ENCODE measurements at regions not wholly inside any gene's neighbourhood (a gene's known extent, or its start where the extent isn't known, plus 50 kb on each side); places are given as distances from the start of the nearest gene placed in this dataset.
A peak's percentile ranks its signal among the peaks of the same experiment; 100 is the strongest.

DNA sequence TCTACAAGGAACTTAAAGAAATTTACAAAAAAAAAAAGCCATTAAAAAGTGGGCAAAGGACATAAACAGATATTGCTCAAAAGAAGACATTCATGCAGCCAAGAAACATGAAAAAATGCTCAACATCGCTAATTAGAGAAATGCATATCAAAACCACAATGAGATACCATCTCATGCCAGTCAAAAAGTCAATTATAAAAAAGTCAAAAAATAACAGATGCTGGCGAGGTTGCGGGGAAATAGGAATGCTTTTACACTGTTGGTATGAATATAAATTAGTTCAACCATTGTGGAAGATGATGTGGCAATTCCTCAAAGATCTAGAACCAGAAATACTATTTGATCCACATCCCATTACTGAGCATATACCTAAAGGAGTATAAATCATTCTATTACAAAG lies 411.9 kb upstream of the MARCKS start:
- Mint-ChIP-seq H3K27ac (ENCODE audit: unreplicated experiment) (no peak overlapping the region), H3K27me3 (ENCODE audit: unreplicated experiment) (no peaks in the 10 kb centered on the region), H3K4me1 (ENCODE audit: unreplicated experiment) (peaks cover 39% of the 10 kb centered on the region), H3K36me3 (ENCODE audit: unreplicated experiment) (no peaks in the 10 kb centered on the region), H3K4me3 (ENCODE audit: unreplicated experiment) (no peak overlapping the region), H3K9me3 (ENCODE audit: unreplicated experiment) (no peaks in the 10 kb centered on the region)
- DNase-seq (ENCODE audit: extremely low spot score, unreplicated experiment) = no peak
- TF ChIP-seq, protein P1, sequence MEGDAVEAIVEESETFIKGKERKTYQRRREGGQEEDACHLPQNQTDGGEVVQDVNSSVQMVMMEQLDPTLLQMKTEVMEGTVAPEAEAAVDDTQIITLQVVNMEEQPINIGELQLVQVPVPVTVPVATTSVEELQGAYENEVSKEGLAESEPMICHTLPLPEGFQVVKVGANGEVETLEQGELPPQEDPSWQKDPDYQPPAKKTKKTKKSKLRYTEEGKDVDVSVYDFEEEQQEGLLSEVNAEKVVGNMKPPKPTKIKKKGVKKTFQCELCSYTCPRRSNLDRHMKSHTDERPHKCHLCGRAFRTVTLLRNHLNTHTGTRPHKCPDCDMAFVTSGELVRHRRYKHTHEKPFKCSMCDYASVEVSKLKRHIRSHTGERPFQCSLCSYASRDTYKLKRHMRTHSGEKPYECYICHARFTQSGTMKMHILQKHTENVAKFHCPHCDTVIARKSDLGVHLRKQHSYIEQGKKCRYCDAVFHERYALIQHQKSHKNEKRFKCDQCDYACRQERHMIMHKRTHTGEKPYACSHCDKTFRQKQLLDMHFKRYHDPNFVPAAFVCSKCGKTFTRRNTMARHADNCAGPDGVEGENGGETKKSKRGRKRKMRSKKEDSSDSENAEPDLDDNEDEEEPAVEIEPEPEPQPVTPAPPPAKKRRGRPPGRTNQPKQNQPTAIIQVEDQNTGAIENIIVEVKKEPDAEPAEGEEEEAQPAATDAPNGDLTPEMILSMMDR (IDR thresholded peaks at IDR 0.05) = no peak

DNA sequence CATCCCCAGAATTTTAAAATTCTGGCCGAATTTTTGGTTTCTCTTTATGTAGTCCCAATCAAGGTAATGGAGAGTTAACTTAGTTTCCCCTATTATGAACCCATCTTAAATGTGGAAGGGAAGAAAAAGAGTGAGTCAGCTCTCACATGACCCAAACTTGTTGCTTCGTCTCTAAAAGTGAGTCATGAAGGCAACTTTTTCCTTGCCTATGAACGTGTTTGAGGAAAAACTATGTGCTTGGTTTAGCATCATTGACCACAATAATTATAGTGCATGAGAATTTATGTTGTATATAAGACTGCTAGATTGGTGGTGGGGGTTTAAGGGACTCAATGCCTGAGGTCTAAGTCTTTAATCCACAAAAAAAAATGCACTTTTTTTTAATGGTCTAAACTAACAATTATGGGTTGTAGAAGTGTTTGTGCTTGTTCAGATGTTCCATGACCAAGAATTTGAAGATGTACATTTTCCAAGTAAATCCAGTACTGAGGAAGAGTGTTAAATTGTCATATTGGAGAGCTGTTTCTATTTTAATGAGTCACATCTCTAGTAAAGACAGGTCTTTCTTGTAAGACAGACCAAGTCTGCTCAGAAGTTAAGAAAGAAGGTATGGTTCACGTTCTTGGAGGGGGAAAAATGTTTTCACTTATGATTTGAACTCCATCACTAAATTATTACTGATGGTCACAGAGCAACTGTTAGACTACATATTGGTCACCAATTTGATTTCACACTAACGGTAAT lies 409.9 kb upstream of the MARCKS start:
- H3K4me3 Mint-ChIP-seq (ENCODE audit: unreplicated experiment) = no peak overlapping the region
- no peaks in the 10 kb centered on the region for H3K27me3 Mint-ChIP-seq (ENCODE audit: unreplicated experiment)
- H3K36me3 Mint-ChIP-seq (ENCODE audit: unreplicated experiment) = peaks cover 2% of the 10 kb centered on the region
- peaks cover 43% of the 10 kb centered on the region for H3K4me1 Mint-ChIP-seq (ENCODE audit: unreplicated experiment)
- no peaks in the 10 kb centered on the region for H3K9me3 Mint-ChIP-seq (ENCODE audit: unreplicated experiment)
- peak overlapping the region; percentile 75 for H3K27ac Mint-ChIP-seq (ENCODE audit: unreplicated experiment)
- TF ChIP-seq, protein P1 (IDR thresholded peaks at IDR 0.05) = no peak
- DNase-seq (ENCODE audit: extremely low spot score, unreplicated experiment) = no peak

DNA sequence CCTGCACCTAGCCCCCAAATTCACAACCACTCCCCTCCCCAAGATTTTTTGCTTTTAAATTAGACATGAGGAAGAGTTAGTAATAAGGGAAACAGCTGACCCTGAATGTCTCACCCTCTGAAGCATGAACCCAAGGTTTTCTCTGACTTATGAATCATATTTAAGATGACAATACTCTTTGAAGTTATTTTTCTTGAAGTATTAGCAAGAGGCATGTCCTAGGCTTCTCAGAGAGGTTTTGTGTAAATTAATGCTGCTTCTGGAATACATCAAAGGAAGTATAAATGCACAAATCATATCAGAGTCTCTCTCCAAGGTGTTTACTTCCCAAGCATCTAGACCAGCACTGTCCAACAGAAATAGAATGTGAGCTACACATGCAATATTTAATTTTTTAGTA lies 408.1 kb upstream of the MARCKS start:
- no peak for DNase-seq (ENCODE audit: extremely low spot score, unreplicated experiment)
- Mint-ChIP-seq H3K27me3 (ENCODE audit: unreplicated experiment) (no peaks in the 10 kb centered on the region), H3K9me3 (ENCODE audit: unreplicated experiment) (peaks cover under 1% of the 10 kb centered on the region), H3K4me1 (ENCODE audit: unreplicated experiment) (peaks cover 43% of the 10 kb centered on the region), H3K4me3 (ENCODE audit: unreplicated experiment) (no peak overlapping the region), H3K27ac (ENCODE audit: unreplicated experiment) (peak overlapping the region; percentile 83), H3K36me3 (ENCODE audit: unreplicated experiment) (peaks cover 4% of the 10 kb centered on the region)
- TF ChIP-seq, protein P1 (IDR thresholded peaks at IDR 0.05) = no peak

DNA sequence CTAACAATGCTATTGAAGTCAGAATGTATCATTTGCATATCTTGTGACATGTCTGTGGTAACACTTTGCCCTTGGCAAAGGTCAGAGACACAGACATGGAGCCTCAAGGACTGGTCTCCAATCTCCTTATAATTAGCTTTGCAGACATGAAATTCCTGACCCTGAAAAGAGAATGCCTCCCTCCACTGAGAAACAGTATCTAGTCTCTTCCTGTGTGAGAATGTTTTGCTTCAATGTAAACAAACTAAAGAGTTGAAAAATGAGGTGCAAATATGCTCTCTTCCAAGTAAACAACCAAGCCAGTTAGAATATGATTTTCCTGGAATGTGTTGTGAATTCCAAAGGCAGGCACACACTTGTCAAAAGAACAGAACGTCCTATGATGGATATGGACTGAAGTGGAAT lies 407.1 kb upstream of the MARCKS start:
- DNase-seq (ENCODE audit: extremely low spot score, unreplicated experiment) = no peak
- TF ChIP-seq, protein P1 (IDR thresholded peaks at IDR 0.05) = no peak
- H3K9me3 Mint-ChIP-seq (ENCODE audit: unreplicated experiment) = peaks cover 4% of the 10 kb centered on the region
- peaks cover 47% of the 10 kb centered on the region for H3K4me1 Mint-ChIP-seq (ENCODE audit: unreplicated experiment)
- H3K4me3 Mint-ChIP-seq (ENCODE audit: unreplicated experiment) = no peak overlapping the region
- H3K36me3 Mint-ChIP-seq (ENCODE audit: unreplicated experiment) = peaks cover 4% of the 10 kb centered on the region
- peak overlapping the region; percentile 83 for H3K27ac Mint-ChIP-seq (ENCODE audit: unreplicated experiment)
- no peaks in the 10 kb centered on the region for H3K27me3 Mint-ChIP-seq (ENCODE audit: unreplicated experiment)

DNA sequence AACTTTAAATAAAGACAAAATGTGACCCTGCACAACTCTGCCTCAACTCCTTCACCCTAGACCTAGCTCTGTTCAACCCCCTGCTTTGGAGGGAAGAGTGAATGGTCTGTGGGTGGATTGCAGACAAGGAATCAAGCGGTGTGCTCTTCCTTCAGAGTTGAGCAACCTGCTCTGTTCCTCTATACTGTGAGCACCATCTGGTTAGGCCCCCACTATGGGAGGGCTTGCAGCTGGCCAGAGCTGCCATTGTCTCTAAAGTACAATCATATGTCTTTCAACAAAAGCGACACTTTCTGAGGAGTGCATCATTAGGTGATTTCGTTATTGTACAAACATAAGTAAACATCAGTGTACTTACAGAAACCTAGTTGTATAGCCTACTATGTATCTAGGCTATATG lies 406.1 kb upstream of the MARCKS start:
- Mint-ChIP-seq H3K9me3 (ENCODE audit: unreplicated experiment) (peaks cover 4% of the 10 kb centered on the region), H3K27me3 (ENCODE audit: unreplicated experiment) (no peaks in the 10 kb centered on the region), H3K4me3 (ENCODE audit: unreplicated experiment) (no peak overlapping the region), H3K27ac (ENCODE audit: unreplicated experiment) (peak overlapping the region; percentile 79), H3K4me1 (ENCODE audit: unreplicated experiment) (peaks cover 57% of the 10 kb centered on the region), H3K36me3 (ENCODE audit: unreplicated experiment) (peaks cover 4% of the 10 kb centered on the region)
- no peak for DNase-seq (ENCODE audit: extremely low spot score, unreplicated experiment)
- TF ChIP-seq, protein P1 (IDR thresholded peaks at IDR 0.05) = no peak

Data from osteocyte (in vitro differentiated cells).